Stomach (tissue), 4 donors: ENCODE measurements at regions not wholly inside any gene's neighbourhood (a gene's known extent, or its start where the extent isn't known, plus 50 kb on each side); places are given as distances from the start of the nearest gene placed in this dataset.

Source experiments
- CTCF ChIP-seq, 7 experiments: fragments of 450-650 bp in 4 of 7; fragments of 200-600 bp in 3 of 7; sonication (generic) in 3 of 7; IDR thresholded peaks; one replicate each; pipeline ENCODE4 v1.5.1; 2016 to 2019; ENCODE audit warnings: antibody characterized with exemption in 7 of 7, control low read depth in 2 of 7, mild to moderate bottlenecking in 1 of 7
- POLR2AphosphoS5 ChIP-seq, 3 donors: sonication (generic); formaldehyde crosslinking; IDR thresholded peaks; one replicate each; pipeline ENCODE4 v1.6.1; 2016; ENCODE audit warnings: antibody characterized with exemption in 3 of 3

- TF ChIP-seq CTCF (IDR thresholded peaks at IDR 0.05), result no peak
- no peak for TF ChIP-seq POLR2AphosphoS5 (IDR thresholded peaks at IDR 0.05)
Observed at GRCh38 chr18:29644276-29644675, 1398.3 kb downstream of the DSC3 start.
